CD4-positive, alpha-beta T cell treated with Interleukin-2 at 100 ng/mL for 4 hours (primary cell): ENCODE measurements at regions not wholly inside any gene's neighbourhood (a gene's known extent, or its start where the extent isn't known, plus 50 kb on each side); places are given as distances from the start of the nearest gene placed in this dataset.

Source experiments
- DNase-seq: peaks from one replicate; pipeline ENCODE4 v3.0.0-alpha.2; 2020; ENCODE audit warnings: low spot score

- no peak for DNase-seq
Observed at GRCh38 chr12:28937196-28937595, 211.9 kb upstream of the FAR2 start.

- DNase-seq, result no peak
Observed at GRCh38 chr12:28938056-28938455, 211.0 kb upstream of the FAR2 start.

- DNase-seq, result no peak
Observed at GRCh38 chr12:28938581-28939235, 210.4 kb upstream of the FAR2 start.

DNA sequence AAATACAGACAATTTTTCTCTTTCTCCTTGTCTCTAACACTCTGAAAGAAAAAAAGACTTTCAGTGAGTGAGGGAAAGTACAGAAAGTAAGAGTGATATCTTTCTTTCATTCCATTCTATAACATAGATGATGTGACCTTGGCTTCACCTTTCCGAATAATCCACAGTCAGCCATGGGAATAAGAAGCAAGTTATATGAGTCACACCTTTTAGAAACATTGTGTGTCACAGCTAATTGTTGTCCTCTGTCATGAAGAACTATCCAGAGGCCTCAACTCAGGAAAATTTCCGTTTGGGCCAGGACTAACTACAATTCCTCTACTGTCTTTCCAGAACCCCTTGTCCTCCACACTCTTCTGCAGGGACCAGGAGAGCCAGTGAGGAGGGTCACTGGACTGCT, 209.7 kb upstream of the FAR2 start:
- no peak for DNase-seq

GRCh38 chr12:28941248-28941647, 207.8 kb upstream of the FAR2 start:
- DNase-seq, result no peak

- DNase-seq, result no peak
Observed at GRCh38 chr12:28946361-28946760, 202.7 kb upstream of the FAR2 start.

GRCh38 chr12:28948685-28949084, 200.4 kb upstream of the FAR2 start:
- no peak for DNase-seq

DNA sequence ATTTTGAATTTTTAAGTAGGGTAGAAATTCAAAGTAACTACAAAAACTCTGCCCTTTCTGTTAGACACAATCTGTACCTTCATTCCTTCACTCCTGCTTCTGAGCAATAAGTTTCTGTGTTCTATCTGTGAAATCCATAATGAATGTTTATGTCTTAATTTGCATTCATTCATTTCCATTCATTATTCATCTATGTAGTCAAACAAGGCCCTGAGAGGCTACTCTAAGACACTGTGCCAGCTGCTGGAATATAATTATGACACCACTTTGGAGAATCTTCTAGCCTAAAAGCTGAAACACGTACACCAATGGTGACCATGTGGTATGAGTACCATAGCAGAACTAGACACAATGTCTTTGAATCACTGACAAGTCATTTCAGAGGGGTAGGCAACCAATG, 199.9 kb upstream of the FAR2 start:
- DNase-seq, result no peak

DNA sequence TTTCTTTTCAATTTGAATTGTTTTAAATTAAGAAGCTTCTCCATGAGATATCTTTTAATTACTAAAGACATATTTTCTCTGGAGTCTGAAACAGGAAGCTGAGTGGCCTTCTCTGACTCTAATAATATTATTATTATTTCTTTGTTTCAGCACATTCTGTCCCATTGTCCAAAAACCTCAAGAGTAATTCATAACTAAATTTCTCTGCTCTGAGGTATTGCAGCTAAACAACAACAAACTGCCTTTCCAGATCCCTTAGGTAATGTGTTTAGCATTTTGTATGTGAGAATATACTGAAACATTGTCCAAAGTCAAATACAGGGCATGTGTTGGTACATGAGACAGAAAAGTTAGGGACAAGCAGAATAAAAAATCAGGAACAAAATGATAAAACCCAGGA, 199.0 kb upstream of the FAR2 start:
- DNase-seq, result no peak

GRCh38 chr12:28951935-28952334, 197.1 kb upstream of the FAR2 start:
- no peak for DNase-seq

DNA sequence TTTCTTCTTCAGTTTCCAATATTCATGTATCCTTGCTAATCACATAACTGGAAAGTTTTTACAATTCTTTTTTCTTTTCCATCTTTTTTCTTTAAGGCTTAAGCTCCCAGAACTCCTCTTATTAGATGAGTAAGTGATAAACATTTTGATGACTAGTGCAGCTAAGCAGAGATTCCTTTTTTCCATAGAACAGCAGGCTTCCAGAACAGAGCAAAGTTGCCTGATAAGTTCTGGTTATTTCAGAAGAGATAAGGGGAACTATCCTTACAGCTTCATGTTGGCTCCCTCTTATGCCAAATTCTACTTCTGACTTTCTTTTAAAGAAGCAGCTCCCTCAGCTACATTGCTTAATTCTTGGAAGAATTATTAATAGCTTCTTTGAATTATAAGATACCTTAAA, 194.7 kb upstream of the FAR2 start:
- no peak for DNase-seq

DNA sequence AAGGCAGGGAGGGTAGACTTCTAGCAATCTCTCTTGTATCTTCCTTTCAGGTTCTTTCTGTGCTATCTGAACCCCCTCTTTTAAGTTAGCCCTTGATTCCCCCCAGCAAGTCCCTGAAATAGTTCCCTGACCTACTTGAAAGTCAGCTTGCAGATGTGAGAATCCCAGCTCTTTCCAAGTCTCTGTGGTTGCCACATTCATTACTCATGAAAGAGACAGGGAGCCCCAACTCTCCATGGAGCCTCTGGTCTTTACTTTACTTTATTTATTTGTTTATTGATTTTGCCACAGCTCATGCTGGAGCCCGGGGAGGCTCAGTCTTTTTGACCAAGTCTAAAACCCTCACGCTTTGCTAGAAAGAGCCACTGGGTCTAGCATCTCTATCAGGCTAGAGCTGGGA, 193.6 kb upstream of the FAR2 start:
- DNase-seq, result no peak

DNA sequence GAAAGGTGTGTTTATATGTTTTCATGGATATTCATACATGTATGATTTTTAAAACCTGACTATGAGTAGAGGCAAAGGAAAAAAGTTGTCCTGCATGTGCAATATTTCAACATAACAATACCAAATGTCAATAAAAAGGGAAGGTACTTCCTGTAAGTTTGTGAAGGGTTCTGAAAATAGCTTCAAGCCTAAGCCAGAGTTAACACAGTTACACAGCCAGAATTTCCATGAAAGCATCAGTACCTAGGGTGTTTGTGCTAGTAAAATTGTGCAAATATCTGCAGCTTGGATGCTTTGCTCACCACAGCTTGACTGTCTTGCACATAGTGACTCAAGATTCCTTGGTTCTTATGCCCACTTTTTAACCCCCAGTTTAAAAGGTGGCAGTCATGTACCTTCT, 193.1 kb upstream of the FAR2 start:
- no peak for DNase-seq

DNA sequence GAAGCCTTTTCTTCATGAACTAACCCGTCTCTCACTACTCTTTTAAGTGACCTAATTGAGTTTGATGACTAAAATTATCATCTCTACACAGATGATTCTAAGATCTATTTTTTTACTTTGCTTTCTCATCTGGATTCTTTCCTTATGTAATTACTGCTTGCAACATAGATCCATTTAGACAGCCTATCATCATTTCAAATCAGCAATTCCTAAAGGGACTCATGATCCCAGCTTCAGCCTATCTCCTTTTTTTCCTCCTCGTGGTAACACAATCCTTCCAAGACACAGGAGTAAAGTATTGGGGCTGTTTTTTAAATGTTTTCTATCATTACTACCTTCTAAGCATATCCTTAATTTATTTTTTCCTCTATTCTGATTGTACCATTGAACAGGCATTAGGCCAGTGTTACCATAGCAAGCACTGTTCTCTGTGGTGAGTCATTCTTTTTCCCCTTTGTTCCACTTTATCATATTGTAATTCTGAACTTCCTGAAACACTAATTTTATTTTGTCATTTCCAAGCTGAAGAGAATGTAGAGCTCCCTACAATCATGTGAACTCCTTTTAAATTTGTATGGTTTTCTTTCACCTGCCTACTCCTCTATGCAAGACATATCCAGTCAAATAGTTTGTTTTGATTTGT, 190.4 kb upstream of the FAR2 start:
- no peak for DNase-seq

- no peak for DNase-seq
Observed at GRCh38 chr12:28961948-28962384, 187.1 kb upstream of the FAR2 start.

GRCh38 chr12:28963554-28963953, 185.5 kb upstream of the FAR2 start:
- no peak for DNase-seq

DNA sequence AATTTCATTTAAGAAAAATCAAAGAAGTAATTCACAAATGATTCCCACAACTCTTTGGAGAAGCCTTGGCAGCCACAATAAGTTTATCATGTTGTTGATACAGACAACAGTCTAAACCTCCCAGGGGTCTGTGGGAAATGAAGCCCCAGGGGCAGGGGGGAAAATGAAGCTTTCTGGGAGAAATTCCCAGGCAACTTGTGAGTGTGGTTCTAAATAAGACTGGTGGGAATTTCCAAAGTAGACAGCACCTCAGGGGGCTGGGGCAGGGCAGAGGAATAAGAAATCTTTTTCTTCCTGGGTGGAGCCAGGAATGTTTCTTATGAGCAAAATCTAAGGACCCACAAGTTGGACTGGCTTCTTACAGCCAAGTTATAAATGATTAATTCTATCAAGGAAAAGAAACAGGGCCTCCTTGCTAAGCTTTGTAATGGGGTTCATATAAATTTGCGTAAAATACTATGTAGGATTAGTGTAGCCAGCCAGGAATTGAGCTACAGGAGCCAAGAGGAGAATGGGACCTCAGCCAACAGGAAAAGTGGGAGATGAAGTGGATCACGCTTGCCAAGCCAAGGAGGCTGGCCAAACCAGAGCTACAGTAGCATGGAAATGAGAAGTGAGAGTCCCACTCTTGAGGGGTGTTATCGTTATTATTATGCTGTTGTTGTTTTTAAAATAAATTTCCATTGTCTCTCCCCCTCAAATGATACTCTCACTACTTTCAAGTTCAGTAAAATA, 182.9 kb upstream of the FAR2 start:
- no peak for DNase-seq

DNA sequence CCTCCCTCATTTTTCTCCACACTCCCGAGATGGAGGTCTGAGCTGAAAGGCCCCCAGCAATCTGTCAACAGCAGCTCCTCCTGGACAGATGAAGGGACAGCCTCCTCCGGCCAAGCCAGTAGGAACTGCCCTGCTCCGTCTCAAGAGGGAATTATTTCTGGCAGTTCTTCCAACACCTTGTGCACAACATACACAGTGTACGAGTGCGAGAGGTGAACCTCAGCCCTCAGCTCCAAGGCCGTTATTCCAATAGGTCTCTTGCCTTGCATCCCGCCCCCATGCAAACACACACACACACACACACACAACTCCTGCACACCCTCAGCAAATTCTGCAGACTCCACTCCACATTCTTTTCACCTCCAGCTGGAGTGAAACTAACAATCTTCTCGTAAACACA, 181.7 kb upstream of the FAR2 start:
- no peak for DNase-seq

DNA sequence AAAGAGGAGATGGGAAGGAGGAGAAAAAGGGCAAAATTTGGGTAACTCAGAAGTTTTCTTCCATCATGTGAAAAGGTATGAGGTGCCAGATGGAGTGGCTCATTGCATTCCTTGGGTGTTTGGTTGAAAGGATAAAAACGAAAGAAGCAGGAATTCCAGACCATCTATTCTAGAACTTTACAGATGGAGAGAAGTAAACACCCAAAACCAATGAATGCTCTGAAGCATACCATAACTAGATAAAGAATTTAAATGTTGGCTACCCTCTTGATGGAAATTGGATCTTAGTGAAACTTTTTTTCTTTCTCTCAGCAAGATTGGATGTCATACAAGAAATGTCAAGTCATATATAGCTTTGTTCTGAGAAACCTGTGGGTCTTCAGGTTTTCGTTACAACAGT, 175.6 kb upstream of the FAR2 start:
- no peak for DNase-seq

- no peak for DNase-seq
Observed at GRCh38 chr12:28974166-28974565, 174.9 kb upstream of the FAR2 start.

DNA sequence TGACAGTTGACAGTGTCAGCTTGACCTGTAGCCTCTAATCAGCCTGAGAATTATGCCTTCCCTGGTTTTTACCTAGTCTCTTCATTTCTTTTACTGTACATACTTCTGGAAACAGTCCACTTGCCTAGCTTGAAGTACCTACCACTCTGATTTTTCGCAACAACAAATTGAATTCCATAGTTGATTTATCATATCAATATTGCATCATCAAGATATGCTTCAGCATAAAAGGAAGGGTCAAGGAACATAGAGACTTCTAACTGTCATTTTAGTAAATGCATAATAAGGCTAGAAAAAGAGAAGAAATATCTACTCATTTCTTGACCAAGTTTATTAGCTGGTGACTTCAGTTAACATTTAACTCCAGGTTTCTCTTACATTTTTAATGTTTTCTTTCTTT, 174.2 kb upstream of the FAR2 start:
- no peak for DNase-seq

DNA sequence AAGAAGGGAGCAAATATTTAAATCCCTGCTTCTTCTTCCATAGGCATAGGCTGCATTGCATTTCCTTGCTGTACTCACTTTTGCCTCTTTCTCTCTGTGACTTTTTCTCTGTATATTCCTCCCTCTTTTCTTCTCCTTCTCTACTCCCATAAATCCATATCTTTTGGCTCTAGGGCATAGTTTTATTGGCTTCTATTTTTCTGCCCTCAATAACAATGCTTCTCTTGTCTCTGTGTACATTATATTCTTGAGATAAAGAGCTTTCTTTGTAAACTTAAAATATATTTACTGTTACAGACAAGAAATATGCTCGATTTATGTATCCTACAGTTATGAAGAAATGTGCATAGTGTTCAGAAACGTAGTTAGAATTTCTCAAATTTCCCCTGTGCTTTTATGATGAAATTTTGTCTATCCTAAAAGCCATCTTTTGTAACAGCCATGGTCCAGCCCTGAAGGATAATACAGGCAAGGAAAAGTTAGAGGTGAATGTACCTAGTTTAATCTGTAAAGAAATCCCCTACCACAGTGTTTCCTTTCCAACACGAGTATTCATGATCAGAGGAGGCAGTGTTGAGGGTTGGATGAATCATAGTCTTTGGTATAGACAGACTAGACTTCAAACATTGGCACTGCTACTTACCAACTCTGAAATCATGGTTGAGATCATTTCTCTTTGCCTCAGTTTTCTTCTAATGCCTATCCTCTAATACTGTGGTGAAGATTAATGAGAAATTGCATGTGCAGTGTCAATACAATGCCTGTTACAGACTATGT, 173.3 kb upstream of the FAR2 start:
- DNase-seq, result no peak

GRCh38 chr12:28980436-28980835, 168.6 kb upstream of the FAR2 start:
- no peak for DNase-seq
